Ascending aorta (tissue), 2 donors: ENCODE measurements at regions not wholly inside any gene's neighbourhood (a gene's known extent, or its start where the extent isn't known, plus 50 kb on each side); places are given as distances from the start of the nearest gene placed in this dataset.

ENCODE experiments used
- DNase-seq, 2 donors: peaks; one replicate each; pipeline ENCODE4 v3.0.0-alpha.2; 2019; ENCODE audit warnings: low spot score in 2 of 2
- H3K27ac ChIP-seq, 2 donors: fragments of 200-600 bp; sonication (generic); one replicate each; pipeline ENCODE4 v1.5.1; 2016 to 2017; ENCODE audit warnings: mild to moderate bottlenecking in 1 of 2
- H3K27me3 ChIP-seq: fragments of 200-600 bp; sonication (generic); one replicate; pipeline ENCODE4 v1.5.1; 2017
- H3K36me3 ChIP-seq, 2 donors: fragments of 200-600 bp; sonication (generic); one replicate each; pipeline ENCODE4 v1.5.1; 2016
- H3K4me1 ChIP-seq, 2 donors: fragments of 200-600 bp; sonication (generic); one replicate each; pipeline ENCODE4 v1.5.1; 2016 to 2017; ENCODE audit warnings: mild to moderate bottlenecking in 1 of 2
- H3K4me3 ChIP-seq, 2 donors: fragments of 200-600 bp; sonication (generic); one replicate each; pipeline ENCODE4 v1.5.1; 2016 to 2017; ENCODE audit warnings: mild to moderate bottlenecking in 1 of 2
- H3K9me3 ChIP-seq, 2 donors: fragments of 200-600 bp; sonication (generic); one replicate each; pipeline ENCODE4 v1.5.1; 2016
- CTCF ChIP-seq, 3 experiments: fragments of 200-600 bp in 2 of 3; fragments of 450-650 bp in 1 of 3; sonication (generic) in 2 of 3; IDR thresholded peaks; one replicate each; pipeline ENCODE4 v1.5.1; 2016 to 2019; ENCODE audit warnings: antibody characterized with exemption in 3 of 3, mild to moderate bottlenecking in 1 of 3, moderate library complexity in 1 of 3
- intact Hi-C: fragments of 100-400 bp; cut with DNase I; formaldehyde crosslinking; loops from one replicate; pipeline ENCODE4 v1.15.1; 2023

DNA sequence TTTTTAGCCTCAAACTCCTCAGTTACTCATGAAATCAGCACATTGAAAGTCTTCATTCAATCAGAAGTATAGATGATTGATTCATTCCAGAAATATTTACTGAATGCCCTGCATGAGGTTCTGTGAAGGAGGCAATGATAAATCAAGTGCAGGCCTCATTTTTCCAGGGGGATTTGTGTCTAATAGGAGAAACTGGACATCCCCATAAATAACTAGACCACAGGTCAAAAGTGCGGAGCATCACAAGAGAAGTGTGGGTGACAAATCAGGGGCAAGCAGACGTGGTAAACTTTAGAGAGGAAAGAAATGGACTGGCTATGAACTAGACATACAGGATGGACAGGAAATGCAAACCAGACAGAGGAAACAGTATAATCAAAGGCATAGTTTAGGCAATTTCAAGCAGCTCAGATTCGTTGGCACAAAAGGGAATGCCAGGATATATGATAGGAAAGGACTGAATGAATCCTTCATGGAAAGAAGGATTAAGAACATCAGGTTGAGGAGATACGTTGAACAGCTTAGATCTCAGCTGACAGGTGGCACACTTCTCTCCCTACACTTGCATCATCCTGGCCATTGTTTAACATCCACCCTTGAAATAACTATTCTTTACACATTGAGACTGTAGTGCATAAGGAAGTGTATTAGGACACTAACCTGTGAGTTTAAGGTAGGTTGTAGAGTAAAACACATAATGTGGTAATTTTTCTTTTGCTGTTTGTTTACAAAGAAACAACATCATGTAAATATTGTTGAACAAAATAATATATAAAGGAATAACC is 69.6 kb upstream of the RASGEF1B start:
- DNase-seq, result no peak
- no peaks in the 10 kb centered on the region for H3K27me3 ChIP-seq
- no peak overlapping the region for H3K4me3 ChIP-seq
- H3K36me3 ChIP-seq, result no peaks in the 10 kb centered on the region
- intact Hi-C loops, result no loop called here
- no peaks in the 10 kb centered on the region for H3K4me1 ChIP-seq
- H3K27ac ChIP-seq, result no peak overlapping the region
- TF ChIP-seq CTCF (IDR thresholded peaks at IDR 0.05), result no peak
- H3K9me3 ChIP-seq, result no peaks in the 10 kb centered on the region

DNA sequence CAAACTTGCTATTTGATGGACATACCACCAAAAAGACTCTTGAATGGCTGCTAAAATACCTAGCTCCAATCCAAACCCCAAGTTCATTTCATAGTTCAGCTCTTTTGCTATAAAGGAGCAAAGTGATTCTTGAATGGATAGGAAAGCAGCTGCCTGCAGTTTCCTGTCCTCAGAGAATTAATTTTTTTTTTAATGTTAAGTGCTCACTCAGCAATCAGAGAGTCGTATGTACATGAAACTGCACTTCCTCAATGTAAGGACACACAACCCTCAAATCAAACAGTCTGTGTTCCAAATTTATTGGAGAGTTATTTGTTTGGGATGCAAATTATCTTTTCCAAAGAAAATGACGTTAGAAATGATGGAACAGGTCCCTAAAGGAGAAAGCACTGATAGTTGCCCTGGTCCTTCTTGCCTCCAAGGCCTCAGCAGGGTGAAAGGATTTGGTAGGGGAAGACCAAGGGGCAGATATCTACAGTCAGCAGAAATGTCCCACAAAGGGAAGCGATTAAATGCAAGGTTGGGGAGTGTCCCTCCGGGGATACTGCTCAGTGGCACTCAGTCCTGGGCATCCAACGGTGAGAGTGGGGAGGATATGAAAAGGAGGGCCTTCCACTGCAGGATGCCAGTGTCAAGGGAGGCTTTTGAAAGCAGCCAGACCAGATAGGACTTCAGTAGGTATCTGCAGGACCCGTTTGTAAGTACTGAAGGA is 67.2 kb upstream of the RASGEF1B start:
- Histone ChIP-seq H3K4me1 (no peaks in the 10 kb centered on the region), H3K27me3 (no peaks in the 10 kb centered on the region), H3K4me3 (no peak overlapping the region), H3K9me3 (no peaks in the 10 kb centered on the region), H3K27ac (no peak overlapping the region), H3K36me3 (no peaks in the 10 kb centered on the region)
- intact Hi-C loops, result no loop called here
- TF ChIP-seq CTCF (IDR thresholded peaks at IDR 0.05), result no peak
- no peak for DNase-seq

DNA sequence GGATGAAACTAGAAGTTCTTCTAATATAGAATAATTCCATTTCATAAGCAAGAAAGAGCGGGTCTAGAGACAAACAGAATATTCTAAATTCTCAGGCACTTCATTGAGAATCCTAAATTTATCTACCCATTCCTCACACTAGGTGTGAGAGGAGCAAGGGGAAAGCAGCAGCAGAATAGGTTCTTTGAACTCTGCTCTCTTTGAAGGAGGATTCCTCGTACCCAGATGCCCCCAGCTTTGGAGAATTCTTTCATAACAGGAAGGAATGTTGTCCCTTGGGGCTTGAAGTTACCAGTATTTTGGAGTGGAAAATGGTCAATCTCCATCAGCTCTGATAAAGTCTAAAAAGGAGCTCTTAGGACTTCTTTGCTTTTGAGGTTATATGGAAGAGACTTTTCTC is 59.7 kb upstream of the RASGEF1B start:
- Histone ChIP-seq H3K36me3 (no peaks in the 10 kb centered on the region), H3K27ac (no peak overlapping the region), H3K9me3 (no peaks in the 10 kb centered on the region), H3K27me3 (no peaks in the 10 kb centered on the region), H3K4me3 (no peak overlapping the region), H3K4me1 (no peaks in the 10 kb centered on the region)
- DNase-seq, result no peak
- intact Hi-C loops, result no loop called here
- TF ChIP-seq CTCF (IDR thresholded peaks at IDR 0.05), result no peak

GRCh38 chr4:81528979-81529378 is 57.3 kb upstream of the RASGEF1B start:
- no peak for DNase-seq
- Histone ChIP-seq H3K27me3 (no peaks in the 10 kb centered on the region), H3K9me3 (no peaks in the 10 kb centered on the region), H3K4me1 (no peaks in the 10 kb centered on the region), H3K27ac (no peak overlapping the region), H3K4me3 (no peak overlapping the region), H3K36me3 (no peaks in the 10 kb centered on the region)
- intact Hi-C loops, result no loop called here
- TF ChIP-seq CTCF (IDR thresholded peaks at IDR 0.05), result no peak

DNA sequence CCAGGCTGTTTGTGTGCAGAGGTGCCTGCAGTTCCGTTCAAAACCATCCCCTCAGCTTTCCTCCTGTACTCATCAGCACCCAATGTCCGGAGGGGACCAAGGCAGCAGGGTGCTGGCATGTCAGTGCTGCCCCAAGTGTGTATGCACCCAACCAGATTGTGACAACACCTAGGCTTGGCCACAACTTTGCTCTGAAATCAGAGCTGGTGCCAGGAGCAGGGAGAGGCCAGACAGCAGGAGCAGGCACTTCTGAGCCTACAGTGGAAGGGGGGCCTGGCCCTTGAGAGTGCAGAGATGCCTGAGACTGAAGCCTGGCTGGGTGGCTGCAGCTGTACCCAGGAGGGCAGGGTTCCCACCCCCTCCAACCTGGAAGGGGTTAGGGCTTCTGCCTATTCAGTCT is 56.5 kb upstream of the RASGEF1B start:
- Histone ChIP-seq H3K27ac (no peak overlapping the region), H3K4me1 (no peaks in the 10 kb centered on the region), H3K36me3 (no peaks in the 10 kb centered on the region), H3K27me3 (no peaks in the 10 kb centered on the region), H3K9me3 (no peaks in the 10 kb centered on the region), H3K4me3 (no peak overlapping the region)
- intact Hi-C loops, result no loop called here
- no peak for TF ChIP-seq CTCF (IDR thresholded peaks at IDR 0.05)
- DNase-seq, result no peak
